ENCODE measurements at regions not wholly inside any gene's neighbourhood (a gene's known extent, or its start where the extent isn't known, plus 50 kb on each side); places are given as distances from the start of the nearest gene placed in this dataset.

GRCh38 chr5:28404363-28405071 lies 1366.1 kb upstream of the CDH9 start:
- TF ChIP-seq POLR2AphosphoS5 (IDR thresholded peaks at IDR 0.05; ENCODE audit: insufficient read depth in 1 of 2, low read depth in 1 of 2) (no peak), CTCF (IDR thresholded peaks at IDR 0.05) (no peak), POLR2A (IDR thresholded peaks at IDR 0.05) (no peak)
